ENCODE measurements at regions not wholly inside any gene's neighbourhood (a gene's known extent, or its start where the extent isn't known, plus 50 kb on each side); places are given as distances from the start of the nearest gene placed in this dataset.

DNA sequence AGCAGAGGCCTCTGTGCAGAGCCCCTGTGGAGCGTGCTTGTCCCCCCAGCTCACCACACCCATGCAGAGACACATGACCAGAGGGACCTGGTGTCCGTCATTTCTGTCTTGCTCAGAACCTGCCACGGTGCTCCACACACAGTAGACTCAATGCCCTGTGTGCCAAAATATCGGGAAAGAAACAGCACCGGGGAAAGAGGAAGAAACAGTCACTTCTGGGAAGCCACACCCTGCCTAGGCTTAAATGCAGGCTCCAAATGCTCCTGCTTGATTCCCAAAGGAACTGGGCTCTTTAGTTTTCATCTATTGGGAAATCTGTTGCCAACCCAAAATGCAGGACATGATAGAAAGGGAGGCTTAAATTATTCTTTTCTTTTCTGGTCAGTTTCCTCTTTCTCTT lies 503.9 kb downstream of the CD83 start:
- TF ChIP-seq CTCF (IDR thresholded peaks at IDR 0.05; ENCODE audit: poor library complexity, severe bottlenecking) = no peak
- no peak for TF ChIP-seq MXI1 (conservative IDR thresholded peaks at IDR 0.05; ENCODE audit: poor library complexity, severe bottlenecking)
- no peak for TF ChIP-seq POLR2AphosphoS5 (IDR thresholded peaks at IDR 0.05)
- TF ChIP-seq EP300 (conservative IDR thresholded peaks at IDR 0.05; ENCODE audit: poor library complexity, severe bottlenecking) = no peak
- no peak for TF ChIP-seq EZH2 (IDR thresholded peaks at IDR 0.05; ENCODE audit: borderline replicate concordance, insufficient read depth, low read length, poor library complexity, severe bottlenecking)
- no peak for TF ChIP-seq TAF1 (IDR thresholded peaks at IDR 0.05; ENCODE audit: low read depth)
- TF ChIP-seq RAD21 (conservative IDR thresholded peaks at IDR 0.05) = no peak
